NT2/D1 (cell line): ENCODE measurements at regions not wholly inside any gene's neighbourhood (a gene's known extent, or its start where the extent isn't known, plus 50 kb on each side); places are given as distances from the start of the nearest gene placed in this dataset.

Experiments
- DNase-seq: peaks from one replicate; pipeline ENCODE4 v3.0.0-alpha.2; 2011; ENCODE audit warnings: low read depth, low spot score
- H3K27me3 ChIP-seq: 2 replicates; pipeline ENCODE4 v1.6.0; 2011; ENCODE audit warnings: mild to moderate bottlenecking; ENCODE audit not compliant: insufficient read length, insufficient read depth
- H3K36me3 ChIP-seq: 2 replicates; pipeline ENCODE4 v1.6.1; 2011; ENCODE audit warnings: mild to moderate bottlenecking, low read length, mixed read lengths; ENCODE audit not compliant: insufficient read depth, insufficient read length
- H3K4me1 ChIP-seq: 2 replicates; pipeline ENCODE4 v1.5.1; 2011; ENCODE audit not compliant: insufficient read depth, insufficient read length
- H3K4me3 ChIP-seq: 2 replicates; pipeline ENCODE4 v1.5.1; 2011; ENCODE audit warnings: low read depth; ENCODE audit not compliant: insufficient read length
- H3K9ac ChIP-seq: 2 replicates; pipeline ENCODE4 v1.6.0; 2011; ENCODE audit warnings: low read depth; ENCODE audit not compliant: insufficient read length
- H3K9me3 ChIP-seq: 2 replicates; pipeline ENCODE4 v1.5.1; 2011; ENCODE audit warnings: mild to moderate bottlenecking, low read length; ENCODE audit not compliant: insufficient read depth
- SUZ12 ChIP-seq: IDR thresholded peaks from 2 replicates; pipeline ENCODE4 v1.6.1; 2011; ENCODE audit not compliant: insufficient read length, insufficient read depth; ENCODE audit errors: extremely low read depth
- YY1 ChIP-seq: IDR thresholded peaks from 2 replicates; pipeline ENCODE4 v1.6.1; 2011; ENCODE audit not compliant: insufficient read length, insufficient read depth
- ZNF274 ChIP-seq: IDR thresholded peaks from 2 replicates; pipeline ENCODE4 v1.6.1; 2011; ENCODE audit warnings: mild to moderate bottlenecking, low read depth, low read length

- H3K4me1 ChIP-seq, result no peaks in the 10 kb centered on the region
- no peaks in the 10 kb centered on the region for H3K36me3 ChIP-seq
- H3K9me3 ChIP-seq, result peaks cover 5% of the 10 kb centered on the region; the same call in 1 of the 2 replicates
- H3K27me3 ChIP-seq, result no peaks in the 10 kb centered on the region
- H3K9ac ChIP-seq, result no peak overlapping the region
- H3K4me3 ChIP-seq, result no peak overlapping the region
- TF ChIP-seq SUZ12 (no peak), ZNF274 (no peak), YY1 (no peak)
- no peak for DNase-seq
These were observed 331.5 kb downstream of the HAPSTR1 start for GRCh38 chr16:9422762-9423513.

- no peak for DNase-seq
- TF ChIP-seq ZNF274, result no peak
- no peak for TF ChIP-seq YY1
- Histone ChIP-seq H3K9me3 (peaks cover 5% of the 10 kb centered on the region; the same call in 1 of the 2 replicates), H3K27me3 (no peaks in the 10 kb centered on the region), H3K4me3 (no peak overlapping the region), H3K4me1 (no peaks in the 10 kb centered on the region), H3K36me3 (no peaks in the 10 kb centered on the region), H3K9ac (no peak overlapping the region)
These were observed 333.8 kb downstream of the HAPSTR1 start for GRCh38 chr16:9425236-9425635.

GRCh38 chr16:9428355-9429005 lies 337.0 kb downstream of the HAPSTR1 start:
- TF ChIP-seq YY1 (no peak), SUZ12 (no peak), ZNF274 (no peak)
- DNase-seq, result no peak
- Histone ChIP-seq H3K4me1 (no peaks in the 10 kb centered on the region), H3K27me3 (no peaks in the 10 kb centered on the region), H3K36me3 (no peaks in the 10 kb centered on the region), H3K9me3 (peaks cover 5% of the 10 kb centered on the region; the same call in 1 of the 2 replicates), H3K4me3 (no peak overlapping the region), H3K9ac (no peak overlapping the region)

- DNase-seq, result no peak
- Histone ChIP-seq H3K9ac (no peak overlapping the region), H3K4me1 (no peaks in the 10 kb centered on the region), H3K36me3 (no peaks in the 10 kb centered on the region), H3K4me3 (no peak overlapping the region), H3K9me3 (peaks cover 5% of the 10 kb centered on the region; the same call in 1 of the 2 replicates), H3K27me3 (no peaks in the 10 kb centered on the region)
- TF ChIP-seq SUZ12 (no peak), YY1 (no peak), ZNF274 (no peak)
These were observed 338.3 kb downstream of the HAPSTR1 start for GRCh38 chr16:9429646-9430330.

- TF ChIP-seq SUZ12 (no peak), ZNF274 (no peak), YY1 (no peak)
- H3K4me3 ChIP-seq, result no peak overlapping the region
- no peaks in the 10 kb centered on the region for H3K4me1 ChIP-seq
- H3K9me3 ChIP-seq, result peaks cover 16% of the 10 kb centered on the region
- H3K27me3 ChIP-seq, result no peaks in the 10 kb centered on the region
- no peak overlapping the region for H3K9ac ChIP-seq
- DNase-seq, result no peak
- no peaks in the 10 kb centered on the region for H3K36me3 ChIP-seq
These were observed 343.2 kb downstream of the HAPSTR1 start for GRCh38 chr16:9434659-9435058.

- DNase-seq, result no peak
- Histone ChIP-seq H3K9ac (no peak overlapping the region), H3K4me3 (no peak overlapping the region), H3K9me3 (peaks cover 16% of the 10 kb centered on the region), H3K27me3 (no peaks in the 10 kb centered on the region), H3K4me1 (no peaks in the 10 kb centered on the region), H3K36me3 (no peaks in the 10 kb centered on the region)
- TF ChIP-seq SUZ12 (no peak), YY1 (no peak)
These were observed 344.7 kb downstream of the HAPSTR1 start for GRCh38 chr16:9436175-9436574.

GRCh38 chr16:9437115-9437514 lies 345.7 kb downstream of the HAPSTR1 start:
- no peak for DNase-seq
- H3K36me3 ChIP-seq, result no peaks in the 10 kb centered on the region
- no peak overlapping the region for H3K4me3 ChIP-seq
- H3K4me1 ChIP-seq, result no peaks in the 10 kb centered on the region
- TF ChIP-seq ZNF274 (no peak), YY1 (no peak), SUZ12 (no peak)
- no peak overlapping the region for H3K9ac ChIP-seq
- peaks cover 16% of the 10 kb centered on the region for H3K9me3 ChIP-seq
- H3K27me3 ChIP-seq, result no peaks in the 10 kb centered on the region
